ENCODE measurements at regions not wholly inside any gene's neighbourhood (a gene's known extent, or its start where the extent isn't known, plus 50 kb on each side); places are given as distances from the start of the nearest gene placed in this dataset.

DNA sequence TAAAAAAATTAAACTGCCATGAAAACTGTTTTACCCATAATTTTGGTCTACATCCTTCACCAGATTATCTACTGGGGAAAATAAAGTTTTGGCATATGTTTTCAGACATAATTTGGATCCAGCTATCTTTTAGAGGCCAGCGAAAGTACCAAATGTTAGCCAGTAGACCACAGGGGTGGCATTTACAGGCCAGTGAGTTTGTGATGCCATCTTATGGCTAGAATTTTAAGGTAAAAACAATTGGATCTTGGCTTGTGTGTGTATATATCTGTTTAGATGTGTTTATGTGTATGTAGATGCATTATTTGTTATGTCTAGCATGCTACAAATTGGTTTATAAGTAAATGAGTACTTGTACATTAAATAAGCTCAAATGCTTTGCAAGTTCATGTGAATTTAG, 322.6 kb downstream of the ASXL3 start:
- TF ChIP-seq CTCF (IDR thresholded peaks at IDR 0.05) (no peak), ZFX (IDR thresholded peaks at IDR 0.05; ENCODE audit: borderline replicate concordance) (no peak)
